BLaER1 (cell line): ENCODE measurements at regions not wholly inside any gene's neighbourhood (a gene's known extent, or its start where the extent isn't known, plus 50 kb on each side); places are given as distances from the start of the nearest gene placed in this dataset.
"Not testable (repeated sequence)": the region's sequence is repeated elsewhere in the genome, so short reads cannot be mapped to it uniquely, and the experiment has no call there.

Experiments
- H3K27ac ChIP-seq: shearing (Covaris generic); formaldehyde crosslinking; 2 replicates; pipeline ENCODE4 v1.8.1; 2022
- H3K27me3 ChIP-seq: shearing (Covaris generic); formaldehyde crosslinking; 2 replicates; pipeline ENCODE4 v1.8.1; 2022
- H3K36me3 ChIP-seq: shearing (Covaris generic); formaldehyde crosslinking; 2 replicates; pipeline ENCODE4 v1.8.1; 2022
- H3K4me1 ChIP-seq: shearing (Covaris generic); formaldehyde crosslinking; 2 replicates; pipeline ENCODE4 v1.8.1; 2022
- H3K4me2 ChIP-seq: shearing (Covaris generic); formaldehyde crosslinking; 2 replicates; pipeline ENCODE4 v1.8.1; 2022
- H3K4me3 ChIP-seq: shearing (Covaris generic); formaldehyde crosslinking; 2 replicates; pipeline ENCODE4 v1.8.1; 2022
- H3K9ac ChIP-seq: shearing (Covaris generic); formaldehyde crosslinking; 2 replicates; pipeline ENCODE4 v1.8.1; 2022
- H3K9me3 ChIP-seq: shearing (Covaris generic); formaldehyde crosslinking; 2 replicates; pipeline ENCODE4 v1.8.1; 2022
- H4K20me1 ChIP-seq: shearing (Covaris generic); formaldehyde crosslinking; 2 replicates; pipeline ENCODE4 v1.8.1; 2022
- Cebpa-rat ChIP-seq: shearing (Covaris generic); IDR thresholded peaks from 2 replicates; pipeline ENCODE4 v1.8.1; 2022

- no peaks in the 10 kb centered on the region for H3K4me1 ChIP-seq
Measured at GRCh38 chr12:22803725-22804124, 178.8 kb downstream of the ETNK1 start.

GRCh38 chr12:22808860-22809259 is 183.9 kb downstream of the ETNK1 start:
- H3K4me1 ChIP-seq, result no peaks in the 10 kb centered on the region
- TF ChIP-seq Cebpa-rat, result no peak
- no peaks in the 10 kb centered on the region for H4K20me1 ChIP-seq
- no peaks in the 10 kb centered on the region for H3K9me3 ChIP-seq
- H3K9ac ChIP-seq, result no peak overlapping the region
- H3K4me3 ChIP-seq, result no peak overlapping the region
- no peaks in the 10 kb centered on the region for H3K36me3 ChIP-seq
- no peak overlapping the region for H3K27ac ChIP-seq
- H3K27me3 ChIP-seq, result no peaks in the 10 kb centered on the region
- H3K4me2 ChIP-seq, result no peak overlapping the region

More at GRCh38 chr12:22803725-22804124, 178.8 kb downstream of the ETNK1 start:
- Histone ChIP-seq H4K20me1 (no peaks in the 10 kb centered on the region), H3K36me3 (no peaks in the 10 kb centered on the region), H3K27ac (no peak overlapping the region), H3K9me3 (no peaks in the 10 kb centered on the region), H3K9ac (no peak overlapping the region), H3K4me3 (no peak overlapping the region), H3K4me2 (no peak overlapping the region), H3K27me3 (no peaks in the 10 kb centered on the region)
- no peak for TF ChIP-seq Cebpa-rat

DNA sequence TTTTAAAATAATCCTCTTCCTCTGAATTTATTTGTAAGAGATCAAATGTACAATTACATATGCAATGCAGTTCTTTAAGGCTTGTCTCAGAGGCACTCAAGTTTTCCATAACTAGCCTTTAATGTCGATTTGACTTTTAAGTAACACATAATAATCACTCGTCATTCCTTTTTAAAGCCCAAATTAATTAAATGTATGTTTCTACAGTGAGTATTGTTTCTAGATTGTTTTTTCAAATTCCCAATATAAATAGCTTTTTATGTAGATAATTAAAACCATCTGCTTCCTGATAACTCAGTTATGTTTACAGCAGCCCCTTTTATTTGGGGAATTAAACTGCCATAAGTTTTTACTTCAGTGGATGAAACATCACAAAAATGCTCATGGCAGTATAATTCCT is 185.1 kb downstream of the ETNK1 start:
- no peak for TF ChIP-seq Cebpa-rat
- no peaks in the 10 kb centered on the region for H3K9me3 ChIP-seq
- no peak overlapping the region for H3K4me3 ChIP-seq
- no peak overlapping the region for H3K9ac ChIP-seq
- no peaks in the 10 kb centered on the region for H4K20me1 ChIP-seq
- no peaks in the 10 kb centered on the region for H3K36me3 ChIP-seq
- no peaks in the 10 kb centered on the region for H3K4me1 ChIP-seq
- no peaks in the 10 kb centered on the region for H3K27me3 ChIP-seq
- no peak overlapping the region for H3K27ac ChIP-seq
- no peak overlapping the region for H3K4me2 ChIP-seq

DNA sequence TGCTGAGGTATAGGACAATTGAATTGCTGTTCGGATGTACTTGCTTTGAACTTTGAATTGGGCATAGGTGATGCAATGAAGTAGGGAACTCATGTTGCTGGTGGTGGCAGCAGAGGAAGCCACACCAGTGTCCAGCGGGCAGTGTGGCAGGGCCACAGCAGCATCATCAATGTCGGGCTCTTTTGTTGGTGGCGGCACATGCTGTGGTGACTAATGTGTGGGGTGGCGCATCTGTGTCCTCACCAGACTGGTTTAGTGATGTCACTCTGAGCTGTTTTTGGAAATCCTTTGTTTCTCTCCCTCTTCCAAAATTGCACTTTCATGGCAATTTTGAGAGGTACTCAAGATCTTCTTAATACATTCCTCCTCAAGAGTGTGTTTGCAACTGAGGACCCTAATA is 187.6 kb downstream of the ETNK1 start:
- no peaks in the 10 kb centered on the region for H3K4me1 ChIP-seq
- no peaks in the 10 kb centered on the region for H3K9me3 ChIP-seq
- no peak overlapping the region for H3K27ac ChIP-seq
- no peak overlapping the region for H3K4me3 ChIP-seq
- no peak overlapping the region for H3K4me2 ChIP-seq
- no peak for TF ChIP-seq Cebpa-rat
- no peaks in the 10 kb centered on the region for H3K36me3 ChIP-seq
- no peaks in the 10 kb centered on the region for H3K27me3 ChIP-seq
- no peaks in the 10 kb centered on the region for H4K20me1 ChIP-seq
- no peak overlapping the region for H3K9ac ChIP-seq

DNA sequence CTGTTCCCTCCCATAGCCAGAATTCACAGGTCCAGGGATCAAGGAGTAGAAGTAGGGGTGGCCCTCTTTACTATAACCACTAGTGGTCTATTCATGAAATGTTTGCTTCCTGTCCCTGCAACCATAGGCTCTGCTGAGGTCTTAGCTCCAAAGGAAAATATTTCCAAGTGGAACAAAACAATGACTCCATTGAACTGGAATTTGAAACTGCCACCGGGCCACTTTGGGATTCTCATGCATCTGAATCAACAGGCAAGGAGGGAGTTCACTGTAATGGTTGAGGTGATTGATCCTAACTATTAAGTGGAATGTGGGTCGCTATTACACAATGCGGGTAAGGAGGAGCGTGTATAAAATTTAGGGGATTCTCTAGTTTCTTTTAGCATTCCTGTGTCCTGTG is 197.0 kb downstream of the ETNK1 start:
- no peak for TF ChIP-seq Cebpa-rat
- H3K36me3 ChIP-seq, result no peaks in the 10 kb centered on the region
- H3K4me3 ChIP-seq, result no peak overlapping the region
- no peaks in the 10 kb centered on the region for H3K4me1 ChIP-seq
- no peak overlapping the region for H3K9ac ChIP-seq
- H4K20me1 ChIP-seq, result no peaks in the 10 kb centered on the region
- no peak overlapping the region for H3K27ac ChIP-seq
- H3K4me2 ChIP-seq, result no peak overlapping the region
- peaks cover 6% of the 10 kb centered on the region; the same call in 1 of the 2 replicates for H3K9me3 ChIP-seq
- no peaks in the 10 kb centered on the region for H3K27me3 ChIP-seq

GRCh38 chr12:22826026-22826425 is 201.1 kb downstream of the ETNK1 start:
- Histone ChIP-seq H3K4me2 (no peak overlapping the region), H3K27me3 (no peaks in the 10 kb centered on the region), H3K9me3 (peaks cover 27% of the 10 kb centered on the region), H4K20me1 (no peaks in the 10 kb centered on the region), H3K4me1 (no peaks in the 10 kb centered on the region), H3K27ac (no peak overlapping the region), H3K9ac (no peak overlapping the region), H3K4me3 (no peak overlapping the region), H3K36me3 (no peaks in the 10 kb centered on the region)
- no peak for TF ChIP-seq Cebpa-rat

- H4K20me1 ChIP-seq, H3K9ac ChIP-seq, H3K4me3 ChIP-seq, H3K27ac ChIP-seq, H3K27me3 ChIP-seq, H3K36me3 ChIP-seq, H3K4me2 ChIP-seq, H3K4me1 ChIP-seq: not testable (repeated sequence)
- H3K9me3 ChIP-seq, result peaks cover 28% of the 10 kb centered on the region
Measured at GRCh38 chr12:22826446-22826981, 201.5 kb downstream of the ETNK1 start.

DNA sequence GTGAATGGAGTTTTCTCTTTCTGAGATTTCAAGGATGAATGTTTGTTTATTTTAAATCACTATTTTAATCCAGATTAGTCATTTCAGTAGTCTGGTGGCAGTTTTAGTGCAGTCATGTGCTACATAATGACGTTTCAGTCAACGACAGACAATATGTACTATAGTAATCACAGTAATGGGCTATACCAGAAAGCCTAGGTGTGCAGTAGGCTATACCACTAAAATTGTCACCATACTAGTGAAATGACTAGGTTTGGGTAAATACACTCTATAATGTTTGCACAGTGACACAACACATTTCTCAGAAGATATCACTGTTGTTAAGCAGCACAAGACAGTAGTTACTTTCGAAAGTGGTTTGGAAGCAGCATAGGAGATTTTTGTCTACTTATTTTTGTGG is 203.1 kb downstream of the ETNK1 start:
- Histone ChIP-seq H3K27ac (no peak overlapping the region), H3K27me3 (no peaks in the 10 kb centered on the region), H3K9me3 (peaks cover 24% of the 10 kb centered on the region), H3K36me3 (no peaks in the 10 kb centered on the region), H3K9ac (no peak overlapping the region), H3K4me1 (no peaks in the 10 kb centered on the region), H4K20me1 (no peaks in the 10 kb centered on the region), H3K4me2 (no peak overlapping the region), H3K4me3 (no peak overlapping the region)
- no peak for TF ChIP-seq Cebpa-rat

- no peaks in the 10 kb centered on the region for H4K20me1 ChIP-seq
- H3K27ac ChIP-seq, result no peak overlapping the region
- H3K27me3 ChIP-seq, result no peaks in the 10 kb centered on the region
- TF ChIP-seq Cebpa-rat, result no peak
- H3K9ac ChIP-seq, result no peak overlapping the region
- no peaks in the 10 kb centered on the region for H3K4me1 ChIP-seq
- H3K4me3 ChIP-seq, result no peak overlapping the region
- peaks cover 9% of the 10 kb centered on the region for H3K9me3 ChIP-seq
- H3K4me2 ChIP-seq, result no peak overlapping the region
- no peaks in the 10 kb centered on the region for H3K36me3 ChIP-seq
Measured at GRCh38 chr12:22835431-22835830, 210.5 kb downstream of the ETNK1 start.

- Histone ChIP-seq H3K4me1 (no peaks in the 10 kb centered on the region), H3K9ac (no peak overlapping the region), H3K4me3 (no peak overlapping the region), H3K27ac (no peak overlapping the region), H3K9me3 (0 out of 2 replicates have a peak, but pooled peaks cover 11% of the 10 kb centered on the region), H3K4me2 (no peak overlapping the region), H3K36me3 (no peaks in the 10 kb centered on the region), H3K27me3 (no peaks in the 10 kb centered on the region), H4K20me1 (no peaks in the 10 kb centered on the region)
- TF ChIP-seq Cebpa-rat, result no peak
Measured at GRCh38 chr12:22850185-22850584, 225.2 kb downstream of the ETNK1 start.

DNA sequence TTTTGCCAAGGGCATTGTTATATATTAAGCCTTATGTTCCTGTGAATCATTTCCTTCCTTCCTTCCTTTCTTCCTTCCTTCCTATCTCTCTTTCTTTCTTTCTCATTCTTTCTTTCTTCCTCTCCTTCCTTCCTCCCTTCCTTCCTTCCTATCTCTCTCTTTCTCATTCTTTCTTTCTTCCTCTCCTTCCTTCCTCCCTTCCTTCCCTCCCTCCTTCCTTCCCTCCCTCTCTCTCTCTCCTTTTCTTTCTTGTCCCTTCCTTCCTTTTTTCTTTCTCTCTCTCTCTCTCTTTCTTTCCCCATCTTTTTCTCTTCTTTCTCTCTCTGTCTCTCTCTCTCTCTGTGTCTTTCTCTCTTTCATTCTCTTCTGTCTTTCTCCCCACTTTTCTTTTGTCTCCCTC is 226.6 kb downstream of the ETNK1 start:
- no peak overlapping the region for H3K4me3 ChIP-seq
- no peaks in the 10 kb centered on the region for H3K27me3 ChIP-seq
- no peak overlapping the region for H3K4me2 ChIP-seq
- no peak overlapping the region for H3K27ac ChIP-seq
- H3K4me1 ChIP-seq, result no peaks in the 10 kb centered on the region
- H3K36me3 ChIP-seq, result no peaks in the 10 kb centered on the region
- TF ChIP-seq Cebpa-rat, result no peak
- no peaks in the 10 kb centered on the region for H4K20me1 ChIP-seq
- no peak overlapping the region for H3K9ac ChIP-seq
- 0 out of 2 replicates have a peak, but pooled peaks cover 11% of the 10 kb centered on the region for H3K9me3 ChIP-seq
